ENCODE measurements at regions not wholly inside any gene's neighbourhood (a gene's known extent, or its start where the extent isn't known, plus 50 kb on each side); places are given as distances from the start of the nearest gene placed in this dataset.

- Histone ChIP-seq H3K36me3 (ENCODE audit: insufficient read depth, low read length) (no peaks in the 10 kb centered on the region), H3K27me3 (ENCODE audit: insufficient read depth, low read length, poor library complexity, severe bottlenecking) (no peaks in the 10 kb centered on the region), H2AFZ (ENCODE audit: low read length) (no peak overlapping the region), H3K9me3 (ENCODE audit: insufficient read depth, low read depth, low read length) (no peaks in the 10 kb centered on the region), H3K79me2 (ENCODE audit: insufficient read depth, low read length) (no peaks in the 10 kb centered on the region), H3F3A (ENCODE audit: low read depth) (no peaks in the 10 kb centered on the region), H3K4me3 (ENCODE audit: low read length, poor library complexity, severe bottlenecking) (no peak overlapping the region), H3K9me2 (replicated peaks; ENCODE audit: low read depth, low read length) (no peaks in the 10 kb centered on the region), H3K9ac (ENCODE audit: low read depth, low read length, poor library complexity, severe bottlenecking) (no peak overlapping the region), H3K4me2 (ENCODE audit: low read depth, low read length, poor library complexity, severe bottlenecking) (no peak overlapping the region), H3K4me1 (ENCODE audit: insufficient read depth, low read length, poor library complexity, severe bottlenecking) (no peaks in the 10 kb centered on the region), H4K20me1 (ENCODE audit: insufficient read depth, low read length, poor library complexity, severe bottlenecking) (no peaks in the 10 kb centered on the region)
- TF ChIP-seq CTCF (conservative IDR thresholded peaks at IDR 0.05; ENCODE audit: low read length): no peak
- TF ChIP-seq EZH2phosphoT487 (IDR thresholded peaks at IDR 0.05; ENCODE audit: borderline replicate concordance): no peak
Observed at GRCh38 chr3:76171647-76172046, 386.3 kb upstream of the ZNF717 start.

- H3K9me2 ChIP-seq (replicated peaks; ENCODE audit: low read depth, low read length): no peaks in the 10 kb centered on the region
- no peak for TF ChIP-seq EZH2phosphoT487 (IDR thresholded peaks at IDR 0.05; ENCODE audit: borderline replicate concordance)
- no peak for TF ChIP-seq CTCF (conservative IDR thresholded peaks at IDR 0.05; ENCODE audit: low read length)
- H3K27me3 ChIP-seq (ENCODE audit: insufficient read depth, low read length, poor library complexity, severe bottlenecking): no peaks in the 10 kb centered on the region
- no peaks in the 10 kb centered on the region for H3K9me3 ChIP-seq (ENCODE audit: insufficient read depth, low read depth, low read length)
- H3K4me3 ChIP-seq (ENCODE audit: low read length, poor library complexity, severe bottlenecking): no peak overlapping the region
- no peaks in the 10 kb centered on the region for H3K4me1 ChIP-seq (ENCODE audit: insufficient read depth, low read length, poor library complexity, severe bottlenecking)
- no peaks in the 10 kb centered on the region for H4K20me1 ChIP-seq (ENCODE audit: insufficient read depth, low read length, poor library complexity, severe bottlenecking)
- H3K36me3 ChIP-seq (ENCODE audit: insufficient read depth, low read length): no peaks in the 10 kb centered on the region
- no peaks in the 10 kb centered on the region for H3K79me2 ChIP-seq (ENCODE audit: insufficient read depth, low read length)
- no peaks in the 10 kb centered on the region for H3F3A ChIP-seq (ENCODE audit: low read depth)
- H3K4me2 ChIP-seq (ENCODE audit: low read depth, low read length, poor library complexity, severe bottlenecking): no peak overlapping the region
- no peak overlapping the region for H3K9ac ChIP-seq (ENCODE audit: low read depth, low read length, poor library complexity, severe bottlenecking)
- H2AFZ ChIP-seq (ENCODE audit: low read length): no peak overlapping the region
Observed at GRCh38 chr3:76177610-76178009, 392.3 kb upstream of the ZNF717 start.

GRCh38 chr3:76178412-76178811 is 393.1 kb upstream of the ZNF717 start:
- no peaks in the 10 kb centered on the region for H3F3A ChIP-seq (ENCODE audit: low read depth)
- H3K9me3 ChIP-seq (ENCODE audit: insufficient read depth, low read depth, low read length): no peaks in the 10 kb centered on the region
- no peaks in the 10 kb centered on the region for H4K20me1 ChIP-seq (ENCODE audit: insufficient read depth, low read length, poor library complexity, severe bottlenecking)
- H3K4me3 ChIP-seq (ENCODE audit: low read length, poor library complexity, severe bottlenecking): no peak overlapping the region
- TF ChIP-seq EZH2phosphoT487 (IDR thresholded peaks at IDR 0.05; ENCODE audit: borderline replicate concordance) (no peak), CTCF (conservative IDR thresholded peaks at IDR 0.05; ENCODE audit: low read length) (no peak)
- no peaks in the 10 kb centered on the region for H3K27me3 ChIP-seq (ENCODE audit: insufficient read depth, low read length, poor library complexity, severe bottlenecking)
- H3K9me2 ChIP-seq (replicated peaks; ENCODE audit: low read depth, low read length): no peaks in the 10 kb centered on the region
- H3K4me2 ChIP-seq (ENCODE audit: low read depth, low read length, poor library complexity, severe bottlenecking): no peak overlapping the region
- no peak overlapping the region for H3K9ac ChIP-seq (ENCODE audit: low read depth, low read length, poor library complexity, severe bottlenecking)
- no peaks in the 10 kb centered on the region for H3K79me2 ChIP-seq (ENCODE audit: insufficient read depth, low read length)
- no peak overlapping the region for H2AFZ ChIP-seq (ENCODE audit: low read length)
- no peaks in the 10 kb centered on the region for H3K4me1 ChIP-seq (ENCODE audit: insufficient read depth, low read length, poor library complexity, severe bottlenecking)
- H3K36me3 ChIP-seq (ENCODE audit: insufficient read depth, low read length): no peaks in the 10 kb centered on the region

Measured in Loucy (cell line).